HG02623 (cell line): ENCODE measurements at regions not wholly inside any gene's neighbourhood (a gene's known extent, or its start where the extent isn't known, plus 50 kb on each side); places are given as distances from the start of the nearest gene placed in this dataset.

Source experiments
- ATAC-seq: cut with Tn5 transposase; IDR thresholded peaks from one replicate; pipeline ENCODE4 v1.9.1; 2021; ENCODE audit warnings: moderate library complexity; ENCODE audit not compliant: unreplicated experiment

DNA sequence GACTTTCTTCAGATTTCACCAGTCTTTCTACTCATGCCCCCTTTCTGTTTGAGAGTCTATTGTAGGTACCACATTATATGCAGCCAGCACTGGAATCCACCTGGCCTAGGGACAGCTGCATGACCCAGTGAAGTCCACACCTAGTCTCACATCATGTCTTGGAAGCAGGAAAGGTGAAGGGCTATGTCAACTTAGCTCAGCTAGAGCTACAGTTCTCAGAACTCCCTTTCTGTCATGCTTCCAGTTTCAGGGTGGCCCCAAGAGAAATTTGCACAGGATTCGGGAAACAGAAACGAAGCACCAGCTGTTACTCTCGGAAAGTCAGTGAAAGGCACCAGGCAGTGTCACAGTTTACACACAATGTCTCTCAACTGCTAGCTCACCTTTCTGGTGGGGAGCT is 51.6 kb upstream of the NLRP1 start:
- ATAC-seq = no peak

GRCh38 chr17:5638596-5638995 is 54.3 kb upstream of the NLRP1 start:
- no peak for ATAC-seq

- no peak for ATAC-seq
These were observed 56.4 kb upstream of the NLRP1 start for GRCh38 chr17:5640726-5641125.

GRCh38 chr17:5642752-5643151 is 58.4 kb upstream of the NLRP1 start:
- ATAC-seq = no peak

DNA sequence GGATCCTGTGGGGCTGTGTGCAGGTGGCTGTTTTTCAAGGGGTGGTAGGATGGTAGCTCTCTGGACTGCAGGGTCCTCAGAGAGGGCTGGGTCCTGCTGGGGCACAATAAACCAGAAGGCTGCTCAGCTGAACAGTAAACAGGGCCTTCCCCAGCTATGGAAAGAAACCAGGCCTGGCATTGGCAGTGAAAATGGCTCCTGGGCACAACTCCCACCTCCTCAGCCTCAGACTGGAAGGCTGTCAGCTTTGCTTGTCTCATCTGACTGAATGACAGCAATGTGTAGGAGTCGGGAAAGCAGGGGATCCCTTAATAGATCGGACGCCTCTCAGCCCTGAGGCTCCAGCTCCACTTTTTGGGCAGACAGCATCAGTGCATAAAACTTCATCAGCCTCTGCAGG is 59.8 kb upstream of the NLRP1 start:
- ATAC-seq = no peak

GRCh38 chr17:5651348-5651747 is 67.0 kb upstream of the NLRP1 start:
- ATAC-seq = no peak

DNA sequence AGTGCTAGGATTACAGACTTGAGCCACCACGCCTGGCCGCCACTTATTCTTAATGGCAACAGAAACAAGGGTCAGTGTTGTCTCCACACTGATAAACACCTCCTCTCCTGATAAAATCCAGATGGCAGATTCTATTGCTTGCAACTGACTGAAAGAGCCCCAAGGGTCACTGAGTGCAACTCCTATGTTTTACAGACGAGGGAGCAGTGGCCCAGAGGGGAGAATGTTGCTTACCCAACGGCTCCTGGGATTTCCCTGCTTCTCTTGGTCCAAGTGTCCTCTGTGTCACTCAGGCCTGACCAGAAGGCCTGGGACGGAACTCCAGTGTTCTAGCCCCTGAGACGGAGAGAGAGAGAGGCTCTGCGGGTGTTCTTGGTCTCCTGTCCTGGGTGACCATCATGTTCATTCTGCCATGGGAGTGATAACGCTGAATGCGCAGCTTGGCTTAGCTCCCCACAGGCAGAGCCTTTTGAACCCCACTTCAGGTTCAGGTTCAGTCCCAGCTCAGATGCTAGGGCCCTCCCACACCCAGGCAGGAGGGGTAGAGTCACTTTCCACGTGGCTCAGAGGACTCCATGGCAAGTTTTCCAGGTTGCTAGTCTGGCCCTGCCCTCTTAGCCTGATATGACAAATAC is 77.3 kb upstream of the NLRP1 start:
- no peak for ATAC-seq

DNA sequence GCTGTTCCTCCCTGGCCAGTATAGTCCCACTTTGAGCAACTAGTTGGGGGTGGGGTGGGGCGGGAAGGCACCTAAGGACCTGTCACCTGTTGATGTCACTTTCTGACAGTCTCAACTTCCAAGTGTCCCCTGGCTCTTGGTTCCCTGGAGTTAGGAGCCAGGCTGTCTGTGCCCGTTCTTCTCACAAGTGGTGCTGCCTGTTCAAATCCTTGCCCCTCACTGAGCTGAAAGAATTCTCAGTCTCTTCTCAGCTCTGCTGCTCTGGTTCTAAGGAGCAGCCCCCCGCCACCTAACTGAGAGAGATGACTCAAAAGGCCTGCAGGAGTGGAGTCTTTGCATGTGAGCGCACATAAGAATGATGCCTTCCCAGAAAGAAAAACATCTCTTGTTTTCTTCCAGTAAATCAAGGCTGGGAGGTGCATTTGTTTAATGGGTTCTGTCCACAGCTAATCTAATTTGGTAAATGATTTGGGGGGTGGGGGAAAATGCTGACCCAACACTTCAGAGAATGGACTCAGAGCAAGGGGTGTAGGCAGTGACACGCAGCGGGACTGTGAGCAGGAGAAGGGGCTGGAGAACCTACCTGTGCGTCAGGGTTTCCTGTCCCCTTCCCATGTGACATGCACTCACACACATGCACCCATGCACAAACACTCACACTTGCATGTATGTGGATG is 78.2 kb upstream of the NLRP1 start:
- ATAC-seq = no peak

DNA sequence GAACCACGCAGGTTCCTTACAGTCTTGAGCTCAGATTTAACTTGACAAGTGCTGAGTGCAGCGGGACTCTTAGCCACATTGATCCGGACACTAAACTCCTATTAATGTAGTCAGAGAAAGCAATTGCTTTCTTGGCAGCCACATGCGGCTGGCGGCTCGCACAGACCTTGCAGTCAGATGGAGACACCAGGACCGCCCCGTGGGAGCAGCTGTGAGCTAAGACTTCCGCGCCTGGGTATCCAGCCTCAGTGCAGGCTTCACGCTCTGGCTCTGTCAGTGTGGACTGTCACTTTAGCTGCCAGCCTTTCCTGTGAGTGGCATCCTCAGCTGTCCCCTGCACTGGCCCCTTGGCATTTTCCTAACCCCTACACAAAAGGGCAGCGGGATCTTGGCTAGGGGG is 80.9 kb upstream of the NLRP1 start:
- ATAC-seq = no peak

GRCh38 chr17:5667871-5668270 is 83.6 kb upstream of the NLRP1 start:
- no peak for ATAC-seq

GRCh38 chr17:5668557-5669138 is 84.3 kb upstream of the NLRP1 start:
- ATAC-seq = no peak

GRCh38 chr17:5669191-5669590 is 84.9 kb upstream of the NLRP1 start:
- ATAC-seq = no peak

- no peak for ATAC-seq
These were observed 87.8 kb upstream of the NLRP1 start for GRCh38 chr17:5672141-5672540.

GRCh38 chr17:5672815-5673430 is 88.6 kb upstream of the NLRP1 start:
- no peak for ATAC-seq

GRCh38 chr17:5675625-5676421 is 91.5 kb upstream of the NLRP1 start:
- ATAC-seq = no peak

- no peak for ATAC-seq
These were observed 93.3 kb upstream of the NLRP1 start for GRCh38 chr17:5677620-5678019.

DNA sequence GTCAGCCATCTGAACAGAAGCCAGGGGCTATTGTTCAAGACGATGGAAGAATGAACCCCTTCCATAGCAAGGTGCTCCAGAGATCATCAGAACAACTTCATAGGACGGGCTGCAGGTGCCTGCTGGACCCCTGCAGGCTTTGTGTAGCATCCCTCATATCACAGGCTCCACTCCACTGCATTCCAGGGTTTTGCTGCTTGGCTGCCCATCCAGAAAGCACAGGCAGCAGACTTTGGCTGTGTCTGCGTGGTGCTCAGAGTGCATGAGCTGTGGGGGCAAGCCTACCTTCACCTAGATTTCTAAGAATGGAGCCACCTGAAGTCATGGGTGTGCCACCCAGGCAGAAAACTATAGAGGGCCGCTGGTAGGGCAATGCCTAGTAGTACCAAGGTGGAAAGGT is 93.9 kb upstream of the NLRP1 start:
- ATAC-seq = no peak

GRCh38 chr17:5680766-5681165 is 96.5 kb upstream of the NLRP1 start:
- no peak for ATAC-seq

DNA sequence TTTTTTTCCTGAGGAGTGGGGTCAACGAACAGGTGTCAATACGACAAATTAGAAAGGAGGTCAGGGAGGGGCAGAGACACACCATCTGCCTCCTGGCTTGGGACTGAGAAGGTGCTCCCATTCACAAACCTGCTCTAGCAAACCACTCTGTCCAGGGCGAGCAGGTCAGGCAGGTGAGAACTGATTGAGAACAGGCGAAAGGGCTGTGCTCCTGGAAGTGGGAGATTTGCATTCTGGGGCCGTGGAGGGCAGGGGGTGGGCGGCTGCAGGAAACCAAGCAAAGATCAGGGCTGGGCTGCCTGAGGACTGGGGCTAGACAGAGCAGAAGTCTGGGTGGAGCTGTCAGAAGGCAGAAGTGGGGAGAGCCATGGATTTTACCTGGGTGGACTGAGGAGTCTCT is 98.9 kb upstream of the NLRP1 start:
- ATAC-seq = no peak

DNA sequence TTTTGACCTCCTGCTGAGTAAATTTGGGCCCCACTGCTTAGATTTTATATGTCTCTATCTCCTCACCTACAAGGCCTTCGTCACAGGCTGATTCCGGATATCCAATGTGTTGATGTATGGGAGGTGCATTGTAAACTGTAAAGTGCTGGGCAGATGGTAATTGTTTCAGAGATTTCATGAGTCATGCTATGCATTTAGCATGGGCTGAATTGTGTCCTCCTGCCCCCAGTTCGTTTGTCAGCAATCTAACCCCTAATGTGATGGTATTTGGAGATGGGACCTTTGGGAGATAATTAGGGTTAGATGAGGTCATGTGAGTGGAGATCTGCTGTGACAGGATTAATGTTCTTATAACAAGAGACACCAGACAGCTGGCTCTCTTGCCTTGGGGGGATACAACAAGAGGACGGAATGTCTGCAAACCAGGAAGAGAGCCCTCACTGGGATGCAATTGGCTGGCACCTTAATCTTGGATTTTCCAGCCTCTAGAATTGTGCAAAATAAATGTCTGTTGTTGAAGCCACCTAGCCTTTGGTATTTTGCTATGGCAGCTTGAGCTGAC is 101.8 kb upstream of the NLRP1 start:
- no peak for ATAC-seq

GRCh38 chr17:5687646-5688045 is 103.3 kb upstream of the NLRP1 start:
- no peak for ATAC-seq
